IMR-90 (cell line): ENCODE measurements at regions not wholly inside any gene's neighbourhood (a gene's known extent, or its start where the extent isn't known, plus 50 kb on each side); places are given as distances from the start of the nearest gene placed in this dataset.

Source experiments
- ATAC-seq: fragments of 200-7000 bp; cut with Tn5 transposase; 2 replicates; pipeline ENCODE4 v1.9.1; 2020; ENCODE audit warnings: low read depth, mild to moderate bottlenecking, moderate library complexity
- BruUV-seq: library from RNA; stranded (reverse); fragments of 400-500 nt; replicated peaks from 2 replicates; lab custom pipeline; 2021; lab: Mats Ljungman, UMichigan
- CTCF ChIA-PET: fragments of 300-600 bp; formaldehyde crosslinking; extraction: SDS; loops from one replicate; lab custom pipeline; 2021; ENCODE audit warnings: antibody characterized with exemption; lab: Yijun Ruan, JAX
- POLR2A ChIA-PET: fragments of 300-600 bp; sonication (Branson Sonifier 250); formaldehyde crosslinking; loops from one replicate; lab custom pipeline; 2022; ENCODE audit warnings: antibody characterized with exemption; ENCODE audit not compliant: unreplicated experiment; lab: Charles Lee
- DNase-seq: peaks from one replicate; pipeline ENCODE4 v3.0.0; 2013
- H2AFZ ChIP-seq: replicated peaks from 2 replicates; pipeline ENCODE3; 2013; ENCODE audit warnings: low read length, mild to moderate bottlenecking; ENCODE audit not compliant: poor library complexity
- H2AK5ac ChIP-seq: 2 replicates; pipeline ENCODE4 v1.6.1; 2013; ENCODE audit warnings: low read depth, low read length, inconsistent platforms
- H2AK9ac ChIP-seq: replicated peaks from 2 replicates; pipeline ENCODE3; 2013; ENCODE audit warnings: mild to moderate bottlenecking, low read depth, low read length, moderate library complexity; ENCODE audit not compliant: poor library complexity
- H2BK120ac ChIP-seq: 2 replicates; pipeline ENCODE4 v1.6.1; 2013; ENCODE audit warnings: low read depth, low read length, inconsistent platforms
- H2BK15ac ChIP-seq: 3 replicates; pipeline ENCODE4 v1.6.1; 2013; ENCODE audit warnings: low read depth, low read length, inconsistent platforms
- H2BK20ac ChIP-seq: 2 replicates; pipeline ENCODE4 v1.6.1; 2013; ENCODE audit warnings: low read depth, mild to moderate bottlenecking, inconsistent platforms, low read length, moderate library complexity
- H2BK5ac ChIP-seq: 2 replicates; pipeline ENCODE4 v1.6.1; 2013; ENCODE audit warnings: mild to moderate bottlenecking, low read depth, low read length, inconsistent platforms; ENCODE audit not compliant: poor library complexity, severe bottlenecking
- H3K14ac ChIP-seq: replicated peaks from 2 replicates; pipeline ENCODE4 v1.6.1; 2013; ENCODE audit warnings: low read depth, low read length, inconsistent platforms
- H3K18ac ChIP-seq: 2 replicates; pipeline ENCODE4 v1.6.1; 2013; ENCODE audit warnings: low read depth, low read length, control low read depth
- H3K23ac ChIP-seq: 2 replicates; pipeline ENCODE4 v1.6.1; 2013; ENCODE audit warnings: low read depth, low read length, inconsistent platforms
- H3K27ac ChIP-seq: 2 replicates; pipeline ENCODE4 v1.5.1; 2013; ENCODE audit warnings: mild to moderate bottlenecking, control low read depth, low read length; ENCODE audit not compliant: insufficient read depth
- H3K27me3 ChIP-seq: 2 replicates; pipeline ENCODE4 v1.6.1; 2013; ENCODE audit warnings: low read length; ENCODE audit not compliant: control insufficient read depth, insufficient read depth
- H3K36me3 ChIP-seq: 2 replicates; pipeline ENCODE4 v1.6.1; 2013; ENCODE audit warnings: low read length, mixed read lengths; ENCODE audit not compliant: control insufficient read depth, insufficient read depth
- H3K4ac ChIP-seq: 2 replicates; pipeline ENCODE4 v1.6.1; 2013; ENCODE audit warnings: low read depth, low read length, inconsistent platforms
- H3K4me1 ChIP-seq: 2 replicates; pipeline ENCODE4 v1.6.1; 2013; ENCODE audit warnings: low read length, mixed read lengths; ENCODE audit not compliant: control insufficient read depth, insufficient read depth
- H3K4me2 ChIP-seq: 2 replicates; pipeline ENCODE4 v1.6.1; 2013; ENCODE audit warnings: low read depth, mild to moderate bottlenecking, control low read depth, low read length, moderate library complexity
- H3K4me3 ChIP-seq: 2 replicates; pipeline ENCODE4 v1.5.1; 2013; ENCODE audit warnings: low read depth, mild to moderate bottlenecking, control low read depth, low read length, moderate library complexity; ENCODE audit not compliant: insufficient read depth
- H3K56ac ChIP-seq: 2 replicates; pipeline ENCODE4 v1.6.1; 2013; ENCODE audit warnings: low read length, inconsistent platforms; ENCODE audit not compliant: insufficient read depth; ENCODE audit errors: extremely low read depth
- H3K79me1 ChIP-seq, 2 experiments: 2 replicates each; pipeline ENCODE4 v1.6.1; 2013; ENCODE audit warnings: low read length in 2 of 2, inconsistent platforms in 1 of 2, low read depth in 1 of 2
- H3K9ac ChIP-seq: 2 replicates; pipeline ENCODE4 v1.6.1; 2013; ENCODE audit warnings: low read depth, low read length, control low read depth
- H3K9me1 ChIP-seq: 2 replicates; pipeline ENCODE4 v1.6.1; 2013; ENCODE audit warnings: low read length, inconsistent platforms; ENCODE audit not compliant: insufficient read depth
- H3K9me3 ChIP-seq: 2 replicates; pipeline ENCODE4 v1.6.1; 2013; ENCODE audit warnings: low read length; ENCODE audit not compliant: control insufficient read depth, insufficient read depth
- H4K20me1 ChIP-seq: 2 replicates; pipeline ENCODE4 v1.6.1; 2013; ENCODE audit warnings: low read length, inconsistent platforms; ENCODE audit not compliant: insufficient read depth
- H4K5ac ChIP-seq: 2 replicates; pipeline ENCODE4 v1.6.1; 2013; ENCODE audit warnings: mild to moderate bottlenecking, low read depth, low read length, control low read depth
- H4K8ac ChIP-seq, 2 experiments: 2 replicates each; pipeline ENCODE4 v1.6.1; 2013; ENCODE audit warnings: low read depth in 2 of 2, low read length in 2 of 2, control low read depth in 1 of 2, inconsistent platforms in 1 of 2
- H4K91ac ChIP-seq: 2 replicates; pipeline ENCODE4 v1.6.1; 2013; ENCODE audit warnings: low read depth, low read length, inconsistent platforms; ENCODE audit not compliant: insufficient read depth
- MAFK ChIP-seq: IDR thresholded peaks from 2 replicates; pipeline ENCODE4 v1.6.1; 2012; ENCODE audit warnings: low read depth, low read length, improper control_type of control experiment
- MXI1 ChIP-seq: IDR thresholded peaks from 2 replicates; pipeline ENCODE4 v1.6.1; 2012; ENCODE audit warnings: low read depth, mild to moderate bottlenecking, low read length, moderate library complexity, borderline replicate concordance
- RFX5 ChIP-seq: IDR thresholded peaks from 2 replicates; pipeline ENCODE4 v1.8.0; 2012; ENCODE audit warnings: low read depth, mild to moderate bottlenecking, low read length, moderate library complexity
- WGBS, 2 experiments: methylation state at CpG; one replicate each; pipeline versions ENCODE4 v1.1.5 to v1.1.7; 2013; ENCODE audit warnings: missing lambda C conversion rate in 2 of 2; ENCODE audit not compliant: insufficient read length in 1 of 2; ENCODE audit errors: extremely low coverage in 2 of 2; 5-methylcytosine and 5-hydroxymethylcytosine counted together
- dilution Hi-C: fragments of 300-500 bp; cut with HindIII; formaldehyde crosslinking; loops from one replicate; pipeline ENCODE4 v1.14.3; 2018; ENCODE audit warnings: low sequenced_read_pairs; ENCODE audit not compliant: unreplicated experiment
- in situ Hi-C: fragments of 300-500 bp; cut with MboI; formaldehyde crosslinking; loops from 3 replicates; pipeline ENCODE4 v1.14.3; 2019; ENCODE audit warnings: low sequenced_read_pairs, inconsistent platforms, mixed read lengths
- intact Hi-C: fragments of 100-400 bp; cut with micrococcal nuclease; formaldehyde crosslinking; loops from 2 replicates; pipeline ENCODE4 v1.10.0; 2022

DNA sequence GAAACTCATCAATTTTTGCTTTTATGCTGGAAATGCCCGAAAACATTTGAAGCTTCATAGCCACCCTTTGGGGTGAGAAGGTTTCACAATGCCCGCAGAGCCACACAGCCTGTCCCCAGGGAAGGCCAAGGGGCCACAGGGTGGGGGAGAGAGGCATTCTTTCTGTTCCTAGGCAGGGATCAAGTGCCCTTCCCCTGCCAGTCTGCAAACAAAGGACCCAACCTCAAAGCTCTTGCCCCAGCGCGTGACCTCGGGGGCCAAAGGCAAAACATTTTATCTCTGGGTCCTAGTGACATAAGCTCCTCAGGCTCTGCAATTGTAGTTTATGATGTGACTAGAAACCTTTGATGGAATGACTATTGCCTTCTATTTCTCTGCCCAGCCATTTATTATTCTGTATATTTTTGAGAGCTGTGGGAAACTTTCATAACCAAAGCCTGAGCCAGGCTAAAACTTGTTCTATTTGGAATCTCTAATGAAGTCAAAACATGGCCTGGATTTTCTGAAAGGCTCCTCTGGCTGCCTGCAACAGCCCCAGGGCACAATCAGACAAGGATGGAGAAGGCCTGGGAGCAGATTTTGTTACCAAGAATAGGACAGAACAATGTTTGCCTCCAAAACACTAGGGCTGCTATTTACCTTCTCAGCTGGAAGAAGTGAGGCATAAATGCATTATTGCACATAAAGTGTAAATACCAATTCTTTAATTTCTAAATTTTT lies 137.2 kb upstream of the KCTD1 start:
- H3K79me1 ChIP-seq, result no peaks in the 10 kb centered on the region
- H3K4me3 ChIP-seq, result no peak overlapping the region
- BruUV-seq, result no TSS peak
- H3K4me2 ChIP-seq, result no peak overlapping the region
- no peak overlapping the region for H3K27ac ChIP-seq
- no peak overlapping the region for H3K18ac ChIP-seq
- H4K5ac ChIP-seq, result no peak overlapping the region
- no peak overlapping the region for H2BK15ac ChIP-seq
- WGBS, 2 experiments, result no CpG with 5 or more reads among the region's 5 CpGs
- H2BK120ac ChIP-seq, result no peak overlapping the region
- H3K56ac ChIP-seq, result no peak overlapping the region
- no peaks in the 10 kb centered on the region for H3K4me1 ChIP-seq
- no peak overlapping the region for H2AK9ac ChIP-seq
- no peak overlapping the region for H3K14ac ChIP-seq
- no peak overlapping the region for H2AK5ac ChIP-seq
- no peak overlapping the region for H4K91ac ChIP-seq
- no peak overlapping the region for H2BK5ac ChIP-seq
- no peak overlapping the region for H2BK20ac ChIP-seq
- no peaks in the 10 kb centered on the region for H3K27me3 ChIP-seq
- dilution Hi-C loops (no loop called here), in situ Hi-C loops (no loop called here), intact Hi-C loops (no loop called here)
- ATAC-seq (no peak), DNase-seq (no peak)
- TF ChIP-seq MXI1, result no peak
- TF ChIP-seq RFX5, result no peak
- TF ChIP-seq MAFK, result no peak
- no peak overlapping the region for H3K9ac ChIP-seq
- no peaks in the 10 kb centered on the region for H3K9me1 ChIP-seq
- POLR2A ChIA-PET, result no interaction called here
- no peak overlapping the region for H3K4ac ChIP-seq
- no peaks in the 10 kb centered on the region for H3K36me3 ChIP-seq
- H2AFZ ChIP-seq, result no peak overlapping the region
- no peaks in the 10 kb centered on the region for H3K9me3 ChIP-seq
- CTCF ChIA-PET, result no interaction called here
- H4K8ac ChIP-seq, result no peak overlapping the region
- H4K20me1 ChIP-seq, result no peaks in the 10 kb centered on the region
- H3K23ac ChIP-seq, result no peak overlapping the region
